ENCODE measurements at regions not wholly inside any gene's neighbourhood (a gene's known extent, or its start where the extent isn't known, plus 50 kb on each side); places are given as distances from the start of the nearest gene placed in this dataset.

- DNase-seq, result no peak
- Histone ChIP-seq H3K36me3 (ENCODE audit: low read depth, missing control alignments) (no peaks in the 10 kb centered on the region), H3K27ac (no peak overlapping the region), H3K4me3 (no peak overlapping the region), H3K4me1 (no peaks in the 10 kb centered on the region), H3K27me3 (no peaks in the 10 kb centered on the region), H3K9me3 (no peaks in the 10 kb centered on the region)
- TF ChIP-seq CTCF (IDR thresholded peaks at IDR 0.05), result no peak
- intact Hi-C loops (cut with DNase I; ENCODE audit: low total_unique reads), result no loop called here
- WGBS, 2 donors, result 75 to 76% methylated on average over 8 of the region's 8 CpGs
Observed at GRCh38 chr16:7137560-7138330, 194.9 kb upstream of the RBFOX1 start.

GRCh38 chr16:7132465-7132864, 200.2 kb upstream of the RBFOX1 start:
- intact Hi-C loops (cut with DNase I; ENCODE audit: low total_unique reads), result no loop called here
- H3K36me3 ChIP-seq (ENCODE audit: low read depth, missing control alignments), result no peaks in the 10 kb centered on the region
- 93 to 94% methylated on average over 2 of the region's 2 CpGs for WGBS, 2 donors

GRCh38 chr16:7124701-7125100, 207.9 kb upstream of the RBFOX1 start:
- Histone ChIP-seq H3K27me3 (no peaks in the 10 kb centered on the region), H3K36me3 (ENCODE audit: low read depth, missing control alignments) (no peaks in the 10 kb centered on the region), H3K4me1 (no peaks in the 10 kb centered on the region), H3K27ac (no peak overlapping the region), H3K4me3 (no peak overlapping the region), H3K9me3 (no peaks in the 10 kb centered on the region)
- intact Hi-C loops (cut with DNase I; ENCODE audit: low total_unique reads), result no loop called here
- WGBS, 2 donors, result 57 to 58% methylated on average over 5 of the region's 5 CpGs
- TF ChIP-seq POLR2A (IDR thresholded peaks at IDR 0.05), result no peak
- TF ChIP-seq CTCF (IDR thresholded peaks at IDR 0.05), result no peak
- no peak for DNase-seq

More at GRCh38 chr16:7132465-7132864, 200.2 kb upstream of the RBFOX1 start:
- H3K4me3 ChIP-seq, result no peak overlapping the region
- no peaks in the 10 kb centered on the region for H3K27me3 ChIP-seq
- no peaks in the 10 kb centered on the region for H3K9me3 ChIP-seq
- DNase-seq, result no peak
- no peak for TF ChIP-seq POLR2A (IDR thresholded peaks at IDR 0.05)
- TF ChIP-seq CTCF (IDR thresholded peaks at IDR 0.05), result no peak
- no peak overlapping the region for H3K27ac ChIP-seq
- no peaks in the 10 kb centered on the region for H3K4me1 ChIP-seq

GRCh38 chr16:7124242-7124641, 208.4 kb upstream of the RBFOX1 start:
- no peaks in the 10 kb centered on the region for H3K4me1 ChIP-seq
- DNase-seq, result no peak
- no peak overlapping the region for H3K27ac ChIP-seq
- no peak overlapping the region for H3K4me3 ChIP-seq
- H3K36me3 ChIP-seq (ENCODE audit: low read depth, missing control alignments), result no peaks in the 10 kb centered on the region
- no peaks in the 10 kb centered on the region for H3K9me3 ChIP-seq
- TF ChIP-seq CTCF (IDR thresholded peaks at IDR 0.05) (no peak), POLR2A (IDR thresholded peaks at IDR 0.05) (no peak)
- intact Hi-C loops (cut with DNase I; ENCODE audit: low total_unique reads), result no loop called here
- 68 to 74% methylated on average over 2 of the region's 2 CpGs for WGBS, 2 donors
- H3K27me3 ChIP-seq, result no peaks in the 10 kb centered on the region

- Histone ChIP-seq H3K4me1 (no peaks in the 10 kb centered on the region), H3K4me3 (no peak overlapping the region), H3K27ac (no peak overlapping the region), H3K27me3 (no peaks in the 10 kb centered on the region), H3K9me3 (no peaks in the 10 kb centered on the region), H3K36me3 (ENCODE audit: low read depth, missing control alignments) (no peaks in the 10 kb centered on the region)
- TF ChIP-seq CTCF (IDR thresholded peaks at IDR 0.05), result no peak
- TF ChIP-seq POLR2A (IDR thresholded peaks at IDR 0.05), result no peak
- WGBS, 2 donors, result 64 to 69% methylated on average over 3 of the region's 3 CpGs
- intact Hi-C loops (cut with DNase I; ENCODE audit: low total_unique reads), result no loop called here
- no peak for DNase-seq
Observed at GRCh38 chr16:7116734-7117133, 215.9 kb upstream of the RBFOX1 start.
